Astrocyte of the cerebellum (primary cell): ENCODE measurements at regions not wholly inside any gene's neighbourhood (a gene's known extent, or its start where the extent isn't known, plus 50 kb on each side); places are given as distances from the start of the nearest gene placed in this dataset.

ENCODE experiments used
- DNase-seq: peaks from one replicate; pipeline ENCODE4 v3.0.0-alpha.2; 2011; ENCODE audit warnings: low read depth
- H3K4me3 ChIP-seq: 2 replicates; pipeline ENCODE4 v1.5.1; 2011; ENCODE audit warnings: mild to moderate bottlenecking, low read depth, low read length, moderate library complexity
- in situ Hi-C: cut with HindIII; loops from 2 replicates; pipeline ENCODE4 v1.10.0; 2017; ENCODE audit warnings: low sequenced_read_pairs
- TF ChIP-seq, protein P1 (sequence below): IDR thresholded peaks from 2 replicates; pipeline ENCODE4 v1.5.1; 2012; ENCODE audit warnings: low read length, low read depth, moderate library complexity, mild to moderate bottlenecking; ENCODE audit errors: missing control alignments

GRCh38 chr11:129699711-129700304 is 115.8 kb upstream of the TMEM45B start:
- in situ Hi-C loops: no loop called here
- no peak overlapping the region for H3K4me3 ChIP-seq
- TF ChIP-seq, protein P1, sequence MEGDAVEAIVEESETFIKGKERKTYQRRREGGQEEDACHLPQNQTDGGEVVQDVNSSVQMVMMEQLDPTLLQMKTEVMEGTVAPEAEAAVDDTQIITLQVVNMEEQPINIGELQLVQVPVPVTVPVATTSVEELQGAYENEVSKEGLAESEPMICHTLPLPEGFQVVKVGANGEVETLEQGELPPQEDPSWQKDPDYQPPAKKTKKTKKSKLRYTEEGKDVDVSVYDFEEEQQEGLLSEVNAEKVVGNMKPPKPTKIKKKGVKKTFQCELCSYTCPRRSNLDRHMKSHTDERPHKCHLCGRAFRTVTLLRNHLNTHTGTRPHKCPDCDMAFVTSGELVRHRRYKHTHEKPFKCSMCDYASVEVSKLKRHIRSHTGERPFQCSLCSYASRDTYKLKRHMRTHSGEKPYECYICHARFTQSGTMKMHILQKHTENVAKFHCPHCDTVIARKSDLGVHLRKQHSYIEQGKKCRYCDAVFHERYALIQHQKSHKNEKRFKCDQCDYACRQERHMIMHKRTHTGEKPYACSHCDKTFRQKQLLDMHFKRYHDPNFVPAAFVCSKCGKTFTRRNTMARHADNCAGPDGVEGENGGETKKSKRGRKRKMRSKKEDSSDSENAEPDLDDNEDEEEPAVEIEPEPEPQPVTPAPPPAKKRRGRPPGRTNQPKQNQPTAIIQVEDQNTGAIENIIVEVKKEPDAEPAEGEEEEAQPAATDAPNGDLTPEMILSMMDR: no peak
- no peak for DNase-seq

DNA sequence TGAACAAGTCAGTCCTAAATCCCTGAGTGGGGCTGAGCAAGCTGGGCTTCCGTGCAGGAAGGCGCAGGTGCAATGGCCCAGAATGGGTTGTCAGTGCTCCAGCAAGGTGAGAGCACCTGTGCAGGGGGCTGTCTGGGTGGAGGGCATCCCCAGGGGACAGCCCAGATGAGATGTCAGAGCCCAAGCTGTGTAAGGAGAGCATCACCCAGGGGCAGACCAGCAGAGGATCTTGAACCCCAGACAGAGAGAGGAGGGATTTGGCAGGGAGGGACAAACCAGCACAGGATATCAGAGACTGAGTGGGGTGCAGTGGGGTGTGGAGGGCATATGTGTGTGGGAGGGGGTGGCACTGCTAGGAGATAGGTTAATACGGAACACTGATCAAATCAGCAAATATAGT is 114.9 kb upstream of the TMEM45B start:
- in situ Hi-C loops: no loop called here
- H3K4me3 ChIP-seq: no peak overlapping the region
- DNase-seq: no peak
- TF ChIP-seq, protein P1: no peak

DNA sequence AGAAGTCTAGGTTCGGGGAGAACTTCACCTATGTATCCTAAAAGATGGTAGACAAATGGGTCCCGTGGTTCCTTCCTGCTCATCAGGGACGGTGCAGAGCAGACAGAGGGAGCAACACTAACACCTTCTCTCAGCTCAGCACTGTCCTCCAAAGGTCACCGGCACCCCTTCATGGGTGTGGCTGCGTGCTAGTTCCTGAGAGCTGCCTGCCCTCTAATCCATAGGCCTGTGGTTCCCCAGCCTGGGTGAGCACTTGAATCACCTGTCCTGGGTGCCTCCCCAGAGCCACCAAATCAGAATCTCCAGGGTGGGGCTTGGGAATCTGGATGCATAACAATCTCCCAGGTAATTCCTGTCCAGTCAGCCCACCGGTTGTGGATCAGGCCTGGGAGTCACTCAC is 113.9 kb upstream of the TMEM45B start:
- no peak overlapping the region for H3K4me3 ChIP-seq
- no peak for DNase-seq
- in situ Hi-C loops: no loop called here
- TF ChIP-seq, protein P1: no peak

- TF ChIP-seq, protein P1: no peak
- no peak for DNase-seq
- no peak overlapping the region for H3K4me3 ChIP-seq
- in situ Hi-C loops: no loop called here
These were observed 112.9 kb upstream of the TMEM45B start for GRCh38 chr11:129702410-129703398.

GRCh38 chr11:129703846-129704245 is 111.8 kb upstream of the TMEM45B start:
- no peak overlapping the region for H3K4me3 ChIP-seq
- no peak for DNase-seq
- TF ChIP-seq, protein P1: no peak
- in situ Hi-C loops: no loop called here

- no peak overlapping the region for H3K4me3 ChIP-seq
- TF ChIP-seq, protein P1: no peak
- in situ Hi-C loops: no loop called here
- no peak for DNase-seq
These were observed 110.8 kb upstream of the TMEM45B start for GRCh38 chr11:129704831-129705230.
